H1 (cell line): ENCODE measurements at regions not wholly inside any gene's neighbourhood (a gene's known extent, or its start where the extent isn't known, plus 50 kb on each side); places are given as distances from the start of the nearest gene placed in this dataset.

Experiments used
- CTCF ChIA-PET: fragments of 300-600 bp; sonication (Branson Sonifier 250); formaldehyde crosslinking; loops from one replicate; lab custom pipeline; 2021; ENCODE audit not compliant: partially characterized antibody; lab: Charles Lee
- POLR2A ChIA-PET: fragments of 300-600 bp; sonication (Branson Sonifier 250); formaldehyde crosslinking; loops from one replicate; lab custom pipeline; 2021; ENCODE audit warnings: inconsistent platforms; ENCODE audit not compliant: partially characterized antibody; lab: Charles Lee
- DNase-seq, 2 experiments: peaks; one replicate each; pipeline versions ENCODE4 v3.0.0 to v3.0.0-alpha.2; 2010 to 2022; ENCODE audit warnings: low spot score in 2 of 2, low read depth in 1 of 2, mixed read lengths in 1 of 2
- FAIRE-seq: peaks from 2 replicates; lab custom pipeline; 2011; peaks lifted over from hg19 to GRCh38; lab: Jason Lieb, UNC
- H2AFZ ChIP-seq: 2 replicates; pipeline ENCODE4 v1.8.1; 2012; ENCODE audit warnings: low read length, inconsistent platforms
- H2AK5ac ChIP-seq: 2 replicates; pipeline ENCODE4 v1.6.1; 2013; ENCODE audit warnings: low read depth, low read length
- H2BK120ac ChIP-seq: replicated peaks from 2 replicates; pipeline ENCODE3; 2013; ENCODE audit warnings: low read depth, low read length, inconsistent platforms
- H2BK12ac ChIP-seq: 2 replicates; pipeline ENCODE4 v1.6.1; 2013; ENCODE audit warnings: low read depth, low read length
- H2BK15ac ChIP-seq: 2 replicates; pipeline ENCODE4 v1.6.1; 2013; ENCODE audit warnings: low read length
- H2BK20ac ChIP-seq: 2 replicates; pipeline ENCODE4 v1.6.1; 2013; ENCODE audit warnings: low read length
- H2BK5ac ChIP-seq: 2 replicates; pipeline ENCODE4 v1.6.1; 2013; ENCODE audit warnings: low read depth, low read length
- H3K14ac ChIP-seq: 2 replicates; pipeline ENCODE4 v1.6.1; 2013; ENCODE audit warnings: inconsistent platforms; ENCODE audit not compliant: insufficient read length
- H3K18ac ChIP-seq: 2 replicates; pipeline ENCODE4 v1.6.1; 2013; ENCODE audit warnings: low read length; ENCODE audit errors: extremely low read depth
- H3K23ac ChIP-seq: 2 replicates; pipeline ENCODE4 v1.6.1; 2013; ENCODE audit warnings: inconsistent platforms; ENCODE audit not compliant: insufficient read length
- H3K23me2 ChIP-seq: 2 replicates; pipeline ENCODE4 v1.6.1; 2013; ENCODE audit warnings: low read depth, low read length
- H3K27ac ChIP-seq: 2 replicates; pipeline ENCODE4 v1.6.1; 2011; ENCODE audit warnings: low read depth, low read length, inconsistent platforms
- H3K27me3 ChIP-seq, 4 experiments: replicated peaks in 1 of 4; 1 replicate in 1 of 4; 2 replicates in 3 of 4; pipeline versions ENCODE4 v1.6.1 to v1.8.1; 2011 to 2013; ENCODE audit warnings: low read length in 3 of 4, mild to moderate bottlenecking in 3 of 4, inconsistent platforms in 2 of 4, mixed read lengths in 2 of 4, moderate library complexity in 1 of 4; ENCODE audit not compliant: control insufficient read depth in 3 of 4, insufficient read depth in 3 of 4; ENCODE audit errors: extremely low read depth in 1 of 4
- H3K36me3 ChIP-seq, 4 experiments: 2 replicates each; pipeline versions ENCODE4 v1.6.1 to v1.8.1; 2011 to 2013; ENCODE audit warnings: mild to moderate bottlenecking in 4 of 4, low read length in 3 of 4, moderate library complexity in 2 of 4, control low read depth in 1 of 4, inconsistent platforms in 1 of 4; ENCODE audit not compliant: insufficient read depth in 4 of 4, control insufficient read depth in 2 of 4
- H3K4ac ChIP-seq: replicated peaks from 2 replicates; pipeline ENCODE3; 2013; ENCODE audit warnings: low read length, low read depth, mixed read lengths, inconsistent platforms; ENCODE audit not compliant: insufficient read length
- H3K4me1 ChIP-seq, 4 experiments: replicated peaks in 1 of 4; 1 replicate in 1 of 4; 2 replicates in 3 of 4; pipeline versions ENCODE4 v1.6.1 to v1.8.1; 2011 to 2013; ENCODE audit warnings: low read length in 3 of 4, inconsistent platforms in 2 of 4, mixed read lengths in 1 of 4; ENCODE audit not compliant: insufficient read depth in 4 of 4, control insufficient read depth in 3 of 4
- H3K4me2 ChIP-seq, 2 experiments: 2 replicates each; pipeline versions ENCODE4 v1.6.1 to v1.8.1; 2011 to 2013; ENCODE audit warnings: low read depth in 2 of 2, low read length in 2 of 2, control low read depth in 1 of 2, inconsistent platforms in 1 of 2, mild to moderate bottlenecking in 1 of 2; ENCODE audit not compliant: insufficient read depth in 1 of 2
- H3K4me3 ChIP-seq, 4 experiments: fragments of 200-600, 300-600 bp in 1 of 4; sonication (generic), shearing (Covaris generic), sonication (Bioruptor Twin) in 1 of 4; 2 replicates each; pipeline versions ENCODE4 v1.5.1 to v1.8.1; 2011 to 2016; ENCODE audit warnings: low read length in 4 of 4, low read depth in 3 of 4, control low read depth in 2 of 4, inconsistent platforms in 2 of 4, mild to moderate bottlenecking in 2 of 4, mixed read lengths in 1 of 4, moderate library complexity in 1 of 4; ENCODE audit not compliant: insufficient read depth in 2 of 4; ENCODE audit errors: extremely low read depth in 1 of 4
- H3K56ac ChIP-seq: replicated peaks from 2 replicates; pipeline ENCODE3; 2013; ENCODE audit warnings: low read depth, mild to moderate bottlenecking, mixed read lengths, low read length, inconsistent platforms; ENCODE audit not compliant: insufficient read length
- H3K79me1 ChIP-seq: 2 replicates; pipeline ENCODE4 v1.6.1; 2013; ENCODE audit warnings: low read depth, low read length, control low read depth
- H3K79me2 ChIP-seq, 2 experiments: 2 replicates each; pipeline versions ENCODE4 v1.6.1 to v1.8.1; 2012 to 2013; ENCODE audit warnings: low read length in 2 of 2, mild to moderate bottlenecking in 2 of 2, inconsistent platforms in 1 of 2; ENCODE audit not compliant: insufficient read depth in 2 of 2, control insufficient read depth in 1 of 2
- H3K9ac ChIP-seq, 4 experiments: replicated peaks in 1 of 4; 1 replicate in 1 of 4; 2 replicates in 3 of 4; pipeline versions ENCODE4 v1.6.1 to v1.8.1; 2011 to 2013; ENCODE audit warnings: low read depth in 3 of 4, low read length in 3 of 4, control low read depth in 2 of 4, mild to moderate bottlenecking in 2 of 4, moderate library complexity in 2 of 4, inconsistent platforms in 1 of 4; ENCODE audit errors: extremely low read depth in 1 of 4
- H3K9me3 ChIP-seq, 2 experiments: 2 replicates each; pipeline versions ENCODE4 v1.6.1 to v1.8.1; 2012 to 2013; ENCODE audit warnings: mild to moderate bottlenecking in 2 of 2, moderate library complexity in 2 of 2, control low read depth in 1 of 2, inconsistent platforms in 1 of 2, low read depth in 1 of 2, low read length in 1 of 2, mixed read lengths in 1 of 2; ENCODE audit not compliant: insufficient read depth in 2 of 2
- H4K20me1 ChIP-seq, 2 experiments: replicated peaks in 1 of 2; 2 replicates each; pipeline versions ENCODE3 to v1.8.1; 2011 to 2013; ENCODE audit warnings: inconsistent platforms in 2 of 2, low read length in 2 of 2, mild to moderate bottlenecking in 1 of 2; ENCODE audit not compliant: insufficient read depth in 2 of 2, control insufficient read depth in 1 of 2
- H4K5ac ChIP-seq: 2 replicates; pipeline ENCODE4 v1.6.1; 2013; ENCODE audit warnings: low read length, low read depth, mixed read lengths, inconsistent platforms; ENCODE audit not compliant: insufficient read length
- H4K8ac ChIP-seq: 2 replicates; pipeline ENCODE4 v1.8.0; 2013; ENCODE audit warnings: mild to moderate bottlenecking, moderate library complexity, low read length, inconsistent platforms; ENCODE audit not compliant: insufficient read depth; ENCODE audit errors: extremely low read depth
- H4K91ac ChIP-seq: replicated peaks from 2 replicates; pipeline ENCODE3; 2013; ENCODE audit warnings: low read length, mixed read lengths, inconsistent platforms; ENCODE audit not compliant: insufficient read length
- CBX5 ChIP-seq: fragments of 300-800, 300-1000 bp; sonication (generic); IDR thresholded peaks from 2 replicates; pipeline ENCODE4 v1.7.1; 2016; ENCODE audit warnings: antibody characterized with exemption, low read length, low read depth
- EP300 ChIP-seq, 2 experiments: IDR thresholded peaks; 1 replicate in 1 of 2; 2 replicates in 1 of 2; pipeline ENCODE4 v1.6.1; 2011 to 2012; ENCODE audit warnings: low read depth in 2 of 2, low read length in 2 of 2, mild to moderate bottlenecking in 2 of 2, borderline replicate concordance in 1 of 2, inconsistent platforms in 1 of 2, moderate library complexity in 1 of 2
- FOSL1 ChIP-seq: IDR thresholded peaks from 2 replicates; pipeline ENCODE4 v1.6.1; 2011; ENCODE audit warnings: mild to moderate bottlenecking, low read depth, low read length, moderate library complexity; ENCODE audit not compliant: insufficient read depth
- GABPA ChIP-seq: IDR thresholded peaks from 2 replicates; pipeline ENCODE4 v1.6.1; 2011; ENCODE audit warnings: mild to moderate bottlenecking, low read length, moderate library complexity, borderline replicate concordance; ENCODE audit not compliant: insufficient read depth
- HDAC6 ChIP-seq: IDR thresholded peaks from one replicate; pipeline ENCODE4 v1.7.1; 2012; ENCODE audit warnings: low read depth, mild to moderate bottlenecking, inconsistent platforms, low read length, moderate library complexity
- KDM5A ChIP-seq: fragments of 200-600 bp; IDR thresholded peaks from 2 replicates; pipeline ENCODE4 v1.7.1; 2012; ENCODE audit warnings: mild to moderate bottlenecking, low read length, inconsistent platforms, mixed read lengths
- MAFK ChIP-seq: IDR thresholded peaks from 2 replicates; pipeline ENCODE4 v1.6.1; 2012; ENCODE audit warnings: low read depth, mild to moderate bottlenecking, improper control_type of control experiment, low read length
- POU5F1 ChIP-seq: IDR thresholded peaks from 2 replicates; pipeline ENCODE4 v1.6.1; 2011; ENCODE audit warnings: low read depth, mild to moderate bottlenecking, low read length, moderate library complexity
- SIN3A ChIP-seq, 2 experiments: IDR thresholded peaks in 1 of 2; conservative IDR thresholded peaks in 1 of 2; 2 replicates each; pipeline ENCODE4 v1.6.1; 2011 to 2012; ENCODE audit warnings: low read length in 2 of 2, improper control_type of control experiment in 1 of 2, low read depth in 1 of 2, mild to moderate bottlenecking in 1 of 2
- SIRT6 ChIP-seq: IDR thresholded peaks from one replicate; pipeline ENCODE4 v1.7.1; 2012; ENCODE audit warnings: low read length, inconsistent platforms
- SP4 ChIP-seq: IDR thresholded peaks from 2 replicates; pipeline ENCODE4 v1.6.1; 2012; ENCODE audit warnings: low read length, inconsistent platforms
- TAF7 ChIP-seq: optimal IDR thresholded peaks from 2 replicates; pipeline ENCODE3; 2011; ENCODE audit warnings: low read depth, mild to moderate bottlenecking, inconsistent platforms, low read length, moderate library complexity, borderline replicate concordance
- TEAD4 ChIP-seq: IDR thresholded peaks from 2 replicates; pipeline ENCODE4 v1.6.1; 2012; ENCODE audit warnings: low read depth, low read length, inconsistent platforms, mixed read lengths
- WGBS, 2 experiments: shearing (Covaris generic) in 1 of 2; methylation state at CpG; one replicate each; pipeline versions ENCODE4 v1.1.6 to v1.1.7; 2013 to 2015; ENCODE audit warnings: low lambda C conversion rate in 2 of 2, mixed read lengths in 2 of 2, inconsistent platforms in 1 of 2, low coverage in 1 of 2, missing lambda C conversion rate in 1 of 2; ENCODE audit not compliant: insufficient replicate concordance in 2 of 2, insufficient coverage in 1 of 2, insufficient read length in 1 of 2; ENCODE audit errors: extremely low coverage in 1 of 2, missing lambda C conversion rate in 1 of 2; 5-methylcytosine and 5-hydroxymethylcytosine counted together

- WGBS, 2 experiments: 98% methylated on average over 3 of the region's 3 CpGs; no CpG with 5 or more reads in 1 of the 2 experiments
- Histone ChIP-seq H3K79me2 (no peaks in the 10 kb centered on the region), H3K36me3 (no peaks in the 10 kb centered on the region), H4K20me1 (no peaks in the 10 kb centered on the region), H3K9ac (no peak overlapping the region), H4K8ac (no peak overlapping the region), H2AK5ac (no peak overlapping the region), H3K14ac (no peak overlapping the region), H3K9me3 (no peaks in the 10 kb centered on the region), H3K4me1 (no peaks in the 10 kb centered on the region), H2BK5ac (no peak overlapping the region), H3K27me3 (no peaks in the 10 kb centered on the region), H2BK12ac (no peak overlapping the region), H4K5ac (no peak overlapping the region), H2BK120ac (no peak overlapping the region), H3K4ac (no peak overlapping the region), H2BK15ac (no peak overlapping the region), H3K23ac (no peak overlapping the region), H3K56ac (no peak overlapping the region), H3K4me3 (no peak overlapping the region), H3K23me2 (no peaks in the 10 kb centered on the region), H3K79me1 (no peaks in the 10 kb centered on the region), H4K91ac (no peak overlapping the region), H2BK20ac (no peak overlapping the region), H2AFZ (no peak overlapping the region), H3K4me2 (no peak overlapping the region), H3K27ac (no peak overlapping the region), H3K18ac (no peak overlapping the region)
- CTCF ChIA-PET: no interaction called here
- DNase-seq: no peak
- POLR2A ChIA-PET: no interaction called here
- no peak for FAIRE-seq
- no peak for TF ChIP-seq SIRT6
- TF ChIP-seq TEAD4: no peak
- TF ChIP-seq KDM5A: no peak
- no peak for TF ChIP-seq HDAC6
- no peak for TF ChIP-seq CBX5
- TF ChIP-seq POU5F1: no peak
- no peak for TF ChIP-seq GABPA
- no peak for TF ChIP-seq MAFK
- no peak for TF ChIP-seq FOSL1
- no peak for TF ChIP-seq SIN3A (conservative IDR thresholded peaks at IDR 0.05 in 1 of 2, IDR thresholded peaks at IDR 0.05 in 1 of 2; ENCODE audit: low read depth in 1 of 2, low read length in 2 of 2)
- TF ChIP-seq TAF7: no peak
- no peak for TF ChIP-seq EP300 (IDR thresholded peaks at IDR 0.05; ENCODE audit: borderline replicate concordance in 1 of 2, low read depth in 2 of 2, low read length in 2 of 2)
- no peak for TF ChIP-seq SP4
These were observed 118.7 kb upstream of the PTPRG start for GRCh38 chr3:61442696-61443095.
